ENCODE measurements at regions not wholly inside any gene's neighbourhood (a gene's known extent, or its start where the extent isn't known, plus 50 kb on each side); places are given as distances from the start of the nearest gene placed in this dataset.
A peak's percentile ranks its signal among the peaks of the same experiment; 100 is the strongest.
"Not testable (repeated sequence)": the region's sequence is repeated elsewhere in the genome, so short reads cannot be mapped to it uniquely, and the experiment has no call there.

GRCh38 chr7:82624965-82625364, 181.4 kb upstream of the CACNA2D1 start:
- no peak for DNase-seq (ENCODE audit: low read depth)

GRCh38 chr7:82624337-82624736, 180.8 kb upstream of the CACNA2D1 start:
- DNase-seq (ENCODE audit: low read depth) = peak; percentile 69

DNA sequence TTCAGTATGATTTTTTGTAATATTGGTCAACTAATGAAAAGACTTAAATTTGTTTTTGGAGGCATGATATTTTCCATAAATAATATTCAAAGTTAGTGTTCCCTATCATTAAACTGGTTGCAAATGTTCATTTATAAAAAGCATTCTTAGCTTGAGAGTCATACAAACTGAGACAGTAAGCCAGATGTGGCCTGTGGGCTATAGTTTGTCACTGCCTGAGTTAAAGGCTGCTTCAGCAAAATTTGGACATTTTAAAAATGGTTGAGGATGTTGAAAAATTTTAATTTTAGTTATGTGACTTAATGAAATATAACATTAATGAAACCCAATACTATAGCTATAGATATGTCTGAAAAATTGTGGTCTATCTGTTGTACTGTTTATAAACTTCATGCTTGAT, 180.2 kb upstream of the CACNA2D1 start:
- peak; percentile 15 for DNase-seq (ENCODE audit: low read depth)

DNA sequence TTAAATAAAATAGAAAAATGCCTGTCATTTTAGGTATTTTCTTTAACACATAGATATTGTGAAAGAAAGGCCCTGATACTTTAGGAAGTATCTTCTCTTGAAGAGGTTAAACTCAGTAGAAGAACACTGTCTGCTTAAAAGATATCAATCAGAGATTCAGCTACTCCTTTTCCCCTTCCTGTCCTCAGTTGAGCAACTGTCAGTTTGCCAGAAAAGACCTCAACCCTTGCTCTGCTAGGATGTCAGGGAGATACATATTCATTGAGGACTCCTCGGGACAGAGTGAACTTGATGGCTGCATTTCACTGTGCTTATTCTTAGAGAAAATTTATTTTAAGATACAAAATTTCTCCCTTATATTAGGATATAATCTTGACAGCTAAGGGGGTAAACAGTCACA, 173.6 kb upstream of the CACNA2D1 start:
- DNase-seq (ENCODE audit: low read depth) = no peak

GRCh38 chr7:82616059-82616728, 172.6 kb upstream of the CACNA2D1 start:
- DNase-seq (ENCODE audit: low read depth) = no peak

DNA sequence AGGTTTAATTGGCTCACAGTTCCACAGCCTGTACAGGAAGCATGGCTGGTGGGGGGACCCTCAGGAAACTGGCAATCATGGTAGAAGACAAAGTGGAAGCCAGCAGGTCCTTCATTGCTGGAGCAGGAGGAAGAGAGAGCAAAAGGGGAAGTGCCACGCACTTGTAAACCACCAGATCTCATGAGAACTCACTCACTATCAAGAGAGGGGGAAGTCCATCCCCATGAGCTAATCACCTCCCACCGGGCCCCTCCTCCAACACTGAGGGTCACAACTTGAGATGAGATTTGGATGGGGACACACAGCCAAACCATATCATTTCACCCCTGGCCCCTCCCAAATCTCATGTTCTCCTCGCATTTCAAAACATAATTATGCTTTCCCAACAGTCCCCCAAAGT, 171.9 kb upstream of the CACNA2D1 start:
- DNase-seq (ENCODE audit: low read depth) = no peak

- DNase-seq (ENCODE audit: low read depth) = no peak
Observed at GRCh38 chr7:82609746-82610145, 166.2 kb upstream of the CACNA2D1 start.

GRCh38 chr7:82605247-82605864, 161.8 kb upstream of the CACNA2D1 start:
- peak; percentile 53 for DNase-seq (ENCODE audit: low read depth)

DNA sequence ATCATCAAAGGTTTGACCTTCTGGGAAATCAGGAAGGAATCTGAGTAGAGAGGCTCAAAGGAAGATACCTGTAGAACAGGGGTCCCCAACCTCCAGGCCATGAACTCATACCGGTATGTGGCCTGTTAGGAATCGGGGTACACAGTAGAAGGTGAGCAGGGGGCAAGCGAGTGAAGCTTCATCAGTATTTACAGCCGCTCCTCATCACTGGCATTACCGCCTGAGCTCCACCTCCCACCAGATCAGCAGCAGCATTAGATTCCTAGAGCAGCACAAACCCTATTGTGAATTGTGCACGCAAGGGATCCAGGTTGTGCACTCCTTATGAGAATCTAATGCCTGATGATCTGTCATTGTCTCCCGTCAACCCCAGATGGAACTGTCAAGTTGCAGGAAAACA, 158.5 kb upstream of the CACNA2D1 start:
- no peak for DNase-seq (ENCODE audit: low read depth)

DNA sequence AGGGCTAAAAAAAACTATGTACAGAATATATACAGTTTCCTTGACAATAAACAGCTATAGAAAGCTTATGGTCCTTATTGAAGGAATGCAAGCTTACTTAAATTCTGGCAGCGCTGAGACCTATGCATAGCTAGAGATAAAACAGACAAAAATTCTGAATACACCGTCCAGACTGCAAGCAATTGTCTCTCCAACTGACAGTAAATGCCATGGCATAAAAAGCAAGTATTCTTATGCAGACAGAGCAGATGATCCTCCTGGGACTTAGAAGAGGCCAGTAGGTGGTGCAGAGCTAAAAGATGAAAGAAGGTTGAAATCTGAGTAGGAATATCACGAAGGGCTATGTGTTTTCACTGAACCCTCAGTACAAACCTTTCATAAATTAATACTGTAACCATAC, 157.0 kb upstream of the CACNA2D1 start:
- no peak for DNase-seq (ENCODE audit: low read depth)

- DNase-seq (ENCODE audit: low read depth) = no peak
Observed at GRCh38 chr7:82599895-82600294, 156.3 kb upstream of the CACNA2D1 start.

DNA sequence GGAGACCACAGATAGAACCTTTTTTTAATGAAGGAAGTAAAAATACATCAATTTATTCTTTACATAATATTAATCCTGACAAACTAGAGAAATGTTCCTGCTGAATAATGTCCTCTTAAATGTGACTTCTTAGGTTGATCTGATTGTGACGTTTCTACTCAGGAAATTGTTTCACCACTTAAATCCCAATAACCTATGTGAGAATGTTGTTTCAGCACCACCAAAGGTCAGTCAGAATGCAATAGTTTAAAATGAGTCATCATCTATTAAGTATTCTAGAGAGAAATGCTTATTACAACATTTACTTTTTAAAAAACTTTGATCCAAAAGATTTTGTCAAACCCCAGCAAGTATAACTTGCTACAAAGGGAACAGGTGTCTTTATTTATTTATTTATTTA, 155.4 kb upstream of the CACNA2D1 start:
- DNase-seq (ENCODE audit: low read depth) = peak; percentile 67

DNA sequence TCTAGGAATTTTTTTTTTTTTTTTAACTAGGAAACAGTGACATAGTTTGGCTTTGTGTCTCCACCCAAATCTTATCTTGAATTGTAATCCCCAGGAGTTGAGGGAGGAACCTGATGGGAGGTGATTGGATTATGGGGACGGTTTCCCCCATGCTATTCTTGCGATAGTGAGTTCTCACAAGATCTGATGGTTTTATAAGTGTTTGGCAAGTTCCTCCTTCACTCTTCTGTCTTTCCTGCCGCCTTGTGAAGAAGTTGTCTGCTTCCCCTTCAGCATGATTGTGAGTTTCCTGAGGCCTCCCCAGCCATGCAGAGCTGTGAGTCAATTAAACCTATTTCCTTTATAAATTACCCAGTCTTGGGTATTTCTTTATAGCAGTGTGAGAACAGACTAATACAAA, 152.2 kb upstream of the CACNA2D1 start:
- DNase-seq (ENCODE audit: low read depth) = not testable (repeated sequence)

- DNase-seq (ENCODE audit: low read depth) = no peak
Observed at GRCh38 chr7:82595176-82595575, 151.6 kb upstream of the CACNA2D1 start.

DNA sequence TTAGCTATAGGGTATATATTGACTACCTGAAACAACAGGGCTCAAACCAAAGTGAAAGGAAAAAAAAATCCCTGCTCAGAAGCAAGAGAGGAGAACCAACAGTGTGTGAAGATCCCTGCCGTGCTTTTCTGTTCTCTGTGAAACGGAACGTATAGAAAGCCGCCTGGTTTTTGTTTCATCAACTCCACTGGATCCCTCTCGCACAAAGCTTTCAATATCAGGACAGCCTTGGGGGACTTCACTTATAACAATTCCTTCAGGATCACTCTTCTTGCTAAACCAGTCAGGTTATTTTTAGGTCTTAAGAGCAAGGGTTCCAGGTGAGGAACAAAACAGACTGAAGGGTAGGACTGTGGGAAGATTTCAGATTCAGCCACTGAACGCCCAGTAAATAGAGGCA, 151.1 kb upstream of the CACNA2D1 start:
- no peak for DNase-seq (ENCODE audit: low read depth)

GRCh38 chr7:82593780-82594179, 150.2 kb upstream of the CACNA2D1 start:
- peak; percentile 33 for DNase-seq (ENCODE audit: low read depth)

GRCh38 chr7:82592416-82592815, 148.8 kb upstream of the CACNA2D1 start:
- DNase-seq (ENCODE audit: low read depth) = no peak

DNA sequence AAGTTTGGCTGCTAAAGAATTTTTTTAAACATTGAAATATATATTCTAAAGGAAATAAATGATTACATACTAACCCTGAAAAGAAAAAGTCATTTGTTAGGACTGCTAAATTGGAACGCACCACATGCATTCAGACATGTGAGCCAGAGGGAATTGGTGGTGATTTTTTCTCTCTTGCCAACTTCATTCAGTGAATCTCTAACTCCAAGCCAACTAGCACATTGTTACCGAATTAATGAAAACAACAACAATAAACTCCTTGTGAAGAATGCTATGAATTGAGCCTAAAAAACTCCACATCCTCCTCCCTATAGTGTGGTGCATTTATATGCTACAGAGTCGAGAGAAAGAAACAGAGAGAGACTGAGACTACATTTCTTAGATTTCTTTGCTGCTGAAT, 135.5 kb upstream of the CACNA2D1 start:
- DNase-seq (ENCODE audit: low read depth) = no peak

DNA sequence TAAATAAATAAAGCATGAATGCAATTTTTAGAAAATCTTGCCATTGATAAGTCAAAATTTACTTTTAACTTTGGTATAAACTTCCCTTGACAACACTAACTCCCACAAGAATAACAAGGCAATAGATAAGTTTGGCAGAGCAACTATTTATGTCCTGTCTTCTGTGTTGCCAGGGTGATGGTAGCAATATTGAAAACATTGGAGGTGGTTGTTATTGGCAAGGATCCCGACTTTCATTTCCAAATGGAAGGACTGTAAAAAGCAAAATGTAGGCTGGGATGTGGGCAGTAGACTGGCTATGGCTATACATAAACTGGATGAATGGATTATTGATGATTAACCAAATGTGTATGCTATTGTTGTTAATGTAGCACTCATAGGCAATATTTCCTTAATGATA, 134.9 kb upstream of the CACNA2D1 start:
- DNase-seq (ENCODE audit: low read depth) = peak; percentile 68

- DNase-seq (ENCODE audit: low read depth) = peak; percentile 90
Observed at GRCh38 chr7:82572195-82572880, 128.8 kb upstream of the CACNA2D1 start.

- DNase-seq (ENCODE audit: low read depth) = not testable (repeated sequence)
Observed at GRCh38 chr7:82571047-82571446, 127.5 kb upstream of the CACNA2D1 start.

DNA sequence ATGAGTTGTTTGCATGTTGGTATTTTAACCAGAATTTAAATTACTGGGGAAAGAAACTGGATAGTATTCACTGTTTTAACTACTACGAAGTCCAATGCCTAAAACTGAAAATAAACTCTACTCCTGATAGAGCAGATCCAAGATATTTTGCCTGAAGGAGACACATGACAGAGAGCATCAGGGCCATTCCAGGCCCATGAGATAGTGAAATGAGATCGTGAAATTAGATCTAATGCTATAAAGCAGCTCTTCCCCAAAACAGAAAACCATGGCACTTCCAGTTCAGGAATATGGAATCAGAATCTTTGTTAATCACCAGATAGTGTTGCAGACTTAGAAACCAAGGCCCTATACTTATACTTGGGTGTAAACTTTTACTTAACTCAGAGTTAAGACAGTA, 124.3 kb upstream of the CACNA2D1 start:
- DNase-seq (ENCODE audit: low read depth) = no peak

DNA sequence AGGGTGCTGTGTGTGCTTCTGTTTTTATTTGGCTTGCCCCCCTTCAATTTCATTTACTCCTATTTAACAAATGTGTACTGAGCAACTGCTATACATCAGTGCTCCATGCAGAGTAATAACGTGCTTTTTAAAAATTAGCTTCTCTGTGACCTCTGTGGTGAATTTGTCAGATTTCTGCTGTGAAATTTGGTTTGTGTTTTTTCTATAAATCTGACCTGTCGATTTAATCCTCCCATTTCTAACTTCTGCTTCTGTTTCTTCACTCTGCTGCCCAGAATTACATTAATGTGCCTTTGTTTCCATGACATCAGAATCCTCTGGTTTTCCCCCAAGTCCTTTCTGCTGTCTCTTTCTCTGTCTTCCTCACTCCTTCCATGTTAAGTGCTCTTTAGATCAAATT, 123.8 kb upstream of the CACNA2D1 start:
- DNase-seq (ENCODE audit: low read depth) = no peak

Data from LHCN-M2 (cell line).